Hepatic stellate cell (primary cell): ENCODE measurements at regions not wholly inside any gene's neighbourhood (a gene's known extent, or its start where the extent isn't known, plus 50 kb on each side); places are given as distances from the start of the nearest gene placed in this dataset.

Experiments used
- DNase-seq: peaks from one replicate; pipeline ENCODE4 v3.0.0; 2011; ENCODE audit warnings: low spot score

DNA sequence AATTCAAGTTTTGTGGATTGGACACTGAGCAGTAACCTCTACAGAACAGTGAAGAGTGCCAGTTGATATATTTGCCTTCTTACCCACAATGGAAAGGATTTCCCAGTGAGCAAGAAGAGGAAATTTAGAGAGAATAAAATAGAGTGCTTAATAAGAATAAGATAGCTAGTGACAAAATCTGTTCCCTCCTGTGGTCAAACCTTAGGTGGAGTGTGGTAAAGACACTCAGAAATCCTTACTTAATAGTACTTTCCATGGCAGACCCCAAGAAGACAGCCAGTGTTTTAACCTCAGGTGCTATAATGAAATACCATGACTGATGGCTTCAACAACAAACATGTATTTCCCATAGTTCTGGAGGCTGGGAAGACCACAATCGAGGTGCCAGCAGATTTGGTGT lies 108.4 kb upstream of the TNFAIP3 start:
- DNase-seq, result no peak

DNA sequence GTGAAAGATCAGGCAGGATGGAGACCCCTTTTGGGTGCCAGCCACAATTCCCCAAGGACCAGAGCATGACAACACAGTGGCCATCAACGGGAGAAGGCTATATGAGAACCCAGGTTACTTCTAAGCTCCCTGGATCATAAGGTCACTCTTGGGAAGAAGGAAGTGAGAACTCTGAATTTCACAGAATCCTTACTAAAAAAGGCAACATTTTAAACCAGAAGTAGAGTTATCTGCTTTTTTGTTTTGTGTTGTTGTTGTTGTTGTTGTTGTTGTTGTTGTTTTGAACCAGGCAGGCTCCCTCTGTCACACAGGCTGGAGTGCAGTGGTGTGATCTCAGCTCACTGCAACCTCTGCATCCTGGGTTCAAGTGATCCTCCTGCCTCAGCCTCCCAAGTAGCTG lies 107.4 kb upstream of the TNFAIP3 start:
- no peak for DNase-seq

DNA sequence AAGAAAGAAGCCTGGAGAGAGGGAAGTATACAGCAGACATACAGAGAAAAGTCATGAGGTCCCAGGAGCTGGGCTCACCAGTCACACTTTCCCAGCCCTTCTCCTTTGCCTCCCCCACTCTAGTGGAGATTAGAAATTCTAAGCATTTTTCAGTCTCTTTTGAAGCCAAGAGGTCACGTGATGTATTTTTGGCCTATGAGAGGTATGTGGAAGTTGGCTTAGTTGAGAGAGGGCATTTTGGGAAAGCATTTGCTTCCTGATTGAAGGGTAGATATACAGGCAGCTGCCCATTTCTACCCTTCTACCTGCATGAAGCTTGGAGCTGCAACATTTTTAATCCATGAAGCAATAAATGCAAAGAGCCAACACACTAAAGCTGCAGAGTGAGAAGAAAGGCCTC lies 106.0 kb upstream of the TNFAIP3 start:
- DNase-seq, result no peak

DNA sequence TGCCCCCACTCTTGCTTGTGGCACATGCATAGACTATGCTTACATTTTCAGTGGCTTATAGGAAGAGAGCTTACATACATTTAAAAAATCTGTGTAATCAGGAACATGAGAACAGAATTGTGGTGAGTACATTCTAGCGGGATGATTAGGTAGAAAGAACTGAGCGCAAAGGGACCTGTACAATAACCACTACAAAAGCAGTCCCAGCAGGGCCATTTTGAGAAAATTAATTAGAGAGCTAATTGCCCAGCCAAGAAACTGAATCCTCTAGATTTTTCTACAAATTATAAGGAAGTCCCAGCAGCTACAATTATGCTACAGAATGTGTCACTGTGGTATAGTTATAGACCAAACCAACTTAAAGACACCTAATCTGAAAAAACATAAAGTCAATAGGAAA lies 105.6 kb upstream of the TNFAIP3 start:
- DNase-seq, result no peak

DNA sequence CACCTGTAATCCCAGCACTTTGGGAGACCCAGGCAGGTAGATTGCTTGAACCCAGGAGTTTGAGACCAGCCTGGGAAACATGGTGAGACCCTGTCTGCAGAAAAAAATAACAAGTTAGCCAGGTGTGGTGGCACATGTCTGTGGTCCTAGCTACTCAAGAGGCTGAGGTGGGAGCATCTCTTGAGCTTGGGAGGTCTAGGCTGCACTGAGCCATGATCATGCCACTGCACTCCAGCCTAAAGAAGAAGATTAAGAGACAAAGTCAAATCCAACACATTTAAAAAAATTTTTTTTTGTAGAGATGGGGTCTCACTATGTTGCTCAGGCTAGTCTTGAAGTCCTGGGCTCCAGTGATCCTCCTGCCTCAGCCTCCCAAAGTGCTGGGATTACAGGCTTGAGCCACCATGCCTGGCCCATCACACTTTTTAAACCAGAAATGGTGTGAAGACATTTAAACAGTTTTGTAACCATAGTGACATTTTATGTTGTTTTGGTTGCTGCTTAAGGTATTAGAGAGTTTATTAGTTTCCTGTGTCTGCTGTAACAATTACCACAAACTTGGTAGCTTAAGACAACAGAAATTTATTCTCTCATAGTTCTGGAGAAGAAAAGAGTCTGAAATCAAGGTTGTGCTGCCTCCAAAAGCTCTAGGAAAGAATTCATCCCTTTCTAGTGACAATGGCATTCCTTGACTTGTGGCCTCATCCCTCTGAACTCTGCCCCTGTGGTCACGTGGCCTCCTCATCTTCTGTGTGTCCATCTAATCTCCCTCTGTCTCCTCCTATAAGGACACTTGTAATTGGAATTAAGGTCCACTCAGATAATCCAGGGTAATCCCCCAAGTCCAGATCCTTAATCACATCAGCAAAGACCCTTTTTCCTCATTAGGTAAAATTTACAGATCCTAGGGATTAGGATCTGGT lies 104.6 kb upstream of the TNFAIP3 start:
- DNase-seq, result no peak

DNA sequence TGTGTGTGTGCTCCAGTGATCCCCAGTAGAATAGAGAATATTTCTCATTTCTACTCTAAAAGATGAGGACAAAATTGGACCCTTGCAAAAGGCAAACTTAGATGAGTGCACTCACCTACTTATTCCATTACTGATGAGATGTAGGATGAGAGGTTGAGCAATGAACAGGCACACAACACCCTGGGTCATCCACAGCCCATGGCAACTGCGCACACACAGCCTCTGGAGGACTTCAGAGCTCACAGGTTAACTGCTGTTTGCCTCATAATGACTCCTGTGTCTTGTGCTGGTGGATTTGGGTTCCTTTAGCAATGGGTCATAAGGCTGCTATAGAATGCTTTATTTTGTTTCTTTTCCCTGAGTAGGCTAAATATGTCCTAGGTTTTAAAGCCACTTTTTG lies 103.6 kb upstream of the TNFAIP3 start:
- no peak for DNase-seq

DNA sequence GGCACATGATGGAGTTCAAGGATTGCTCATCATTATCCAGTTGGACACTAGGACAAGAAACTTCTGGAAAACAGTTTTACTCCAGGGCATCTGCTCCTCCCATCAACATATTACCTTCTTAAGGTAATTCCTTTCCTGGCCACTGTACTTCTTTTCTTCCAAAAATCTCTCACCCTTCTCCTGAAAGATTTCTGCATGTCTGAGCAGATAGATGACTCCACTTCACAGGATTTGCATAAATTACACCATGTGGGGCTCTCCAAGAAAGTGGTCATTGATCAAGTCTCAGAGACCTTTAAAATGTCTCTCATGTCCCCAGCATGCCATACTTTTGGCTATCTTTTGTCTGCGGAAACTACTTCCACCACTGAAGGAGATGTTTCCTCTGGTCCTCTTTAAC lies 103.2 kb upstream of the TNFAIP3 start:
- no peak for DNase-seq

DNA sequence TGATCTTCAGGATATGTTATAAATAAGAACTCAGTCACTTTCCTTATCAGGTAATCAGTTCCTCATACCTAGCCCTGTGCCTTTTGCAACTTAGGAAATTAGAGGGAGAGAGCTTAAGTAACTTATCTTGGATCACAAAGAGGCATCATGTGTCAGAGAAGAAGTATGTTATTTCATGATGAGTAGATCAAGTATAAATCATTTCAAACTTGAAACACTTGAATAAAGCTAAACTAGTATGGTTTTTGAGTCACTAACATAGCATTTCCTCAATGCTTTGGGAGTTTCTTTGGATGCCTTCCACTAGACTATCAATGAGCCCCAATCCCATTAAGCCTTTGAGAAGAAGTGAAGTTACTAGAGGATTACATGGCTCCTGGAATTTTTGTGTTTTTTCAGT lies 102.6 kb upstream of the TNFAIP3 start:
- peak; percentile 54 for DNase-seq

DNA sequence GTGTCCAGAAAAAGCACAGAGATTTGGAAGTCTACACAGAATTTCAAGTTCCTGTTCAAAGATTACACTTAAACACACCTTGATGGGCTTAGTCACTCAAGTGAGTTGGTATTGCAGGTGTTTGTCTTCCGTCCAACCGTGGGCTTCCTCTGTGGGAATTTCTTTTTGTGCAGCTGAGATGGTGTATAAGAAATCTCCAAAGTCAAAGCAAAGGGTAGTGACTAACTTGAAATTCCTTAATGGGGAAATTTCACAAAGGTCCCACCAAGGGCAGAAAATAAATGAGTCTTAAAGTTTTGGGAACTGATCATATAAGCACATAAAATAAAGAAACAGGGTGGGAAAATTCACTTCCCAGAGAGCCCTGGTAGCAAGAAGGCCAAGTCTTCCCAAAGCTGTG lies 102.0 kb upstream of the TNFAIP3 start:
- no peak for DNase-seq

DNA sequence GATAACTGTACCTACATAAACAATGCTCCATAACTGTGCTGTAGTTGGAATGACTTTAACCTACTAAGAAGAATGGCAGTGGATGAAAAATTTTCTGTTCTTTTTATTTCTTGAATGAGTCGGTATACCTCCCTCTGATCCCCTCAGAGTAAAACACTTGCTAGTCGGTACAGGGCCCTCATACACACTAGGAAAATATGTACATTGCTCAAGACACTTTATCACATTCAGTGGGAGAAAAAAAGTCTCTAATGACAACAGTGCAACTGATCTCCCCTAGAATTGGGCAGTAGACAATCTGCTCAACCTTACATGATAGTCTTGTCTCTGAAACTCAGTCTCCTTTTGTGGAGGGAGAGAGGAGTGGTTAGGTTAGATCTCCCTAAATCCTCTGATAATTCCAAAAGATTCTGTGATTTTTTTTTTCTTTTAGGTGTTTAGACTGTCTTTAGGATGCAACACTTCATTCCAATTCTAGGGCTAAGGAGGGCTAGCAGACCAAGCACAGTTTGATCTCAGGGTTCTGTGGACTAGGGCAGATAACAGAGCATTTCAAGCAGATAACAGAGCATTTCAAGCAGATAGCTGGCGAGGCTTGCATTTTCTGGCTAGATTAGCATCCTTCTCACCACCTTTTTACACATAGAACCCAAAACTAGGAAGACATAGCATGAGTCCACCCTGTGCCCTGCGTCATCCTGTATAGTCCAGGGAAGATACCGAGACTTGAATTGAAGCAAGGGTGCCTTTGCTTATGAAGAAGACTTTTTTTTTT lies 100.3 kb upstream of the TNFAIP3 start:
- DNase-seq, result no peak

DNA sequence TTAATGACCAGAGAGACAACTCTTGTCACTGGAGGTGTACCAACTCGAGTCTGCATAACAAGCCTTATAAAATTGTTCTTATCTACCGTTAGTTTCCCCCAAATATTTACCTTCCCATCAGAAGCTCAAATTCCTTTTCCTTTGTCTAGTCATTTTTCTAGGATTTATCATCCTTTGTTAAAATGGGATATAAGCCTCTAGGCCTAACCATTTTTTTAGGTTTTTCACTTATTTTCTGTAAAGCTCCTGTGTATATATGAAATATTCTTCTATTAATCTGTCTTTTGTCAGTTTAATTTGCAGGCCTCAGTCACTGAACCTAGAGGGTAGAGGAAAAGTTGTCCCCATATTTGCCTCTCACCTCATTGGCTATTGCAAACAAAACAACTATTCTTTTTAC lies 99.6 kb upstream of the TNFAIP3 start:
- DNase-seq, result no peak

DNA sequence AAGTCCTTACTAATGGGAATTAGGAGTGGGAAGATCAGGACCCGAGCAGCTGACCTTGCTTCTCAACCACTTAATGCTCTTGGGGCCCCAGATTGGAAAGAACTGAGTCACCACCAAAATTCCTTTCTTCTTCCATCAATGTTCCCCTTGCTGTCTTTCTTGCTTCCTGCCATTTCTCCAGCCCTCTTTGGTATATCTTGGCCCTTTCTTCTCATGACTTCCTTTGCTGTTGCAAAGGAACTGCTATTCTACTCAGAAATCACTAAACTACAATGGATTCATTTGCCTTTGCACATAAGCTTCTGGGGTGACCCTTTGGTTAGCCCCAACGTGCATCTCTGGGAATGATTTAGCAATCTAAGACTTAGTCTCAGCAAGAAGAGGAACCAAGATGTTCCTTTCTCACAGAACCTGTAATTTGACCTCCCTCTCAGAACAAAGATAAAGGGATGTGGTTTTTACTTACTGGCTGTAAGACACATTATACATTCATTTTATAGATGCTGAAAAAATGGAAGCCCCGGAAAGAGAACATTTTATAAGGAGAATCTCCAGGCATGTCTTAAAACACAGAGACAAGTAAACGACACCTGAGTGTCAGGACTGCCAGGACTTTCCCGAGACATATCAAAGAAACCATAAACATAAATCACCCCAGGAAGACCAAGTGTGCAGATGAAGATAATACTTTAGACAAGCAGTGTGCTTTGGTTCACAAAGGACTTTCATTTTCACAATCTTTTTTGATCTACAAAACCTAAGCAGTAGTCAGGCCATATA lies 99.0 kb upstream of the TNFAIP3 start:
- no peak for DNase-seq

DNA sequence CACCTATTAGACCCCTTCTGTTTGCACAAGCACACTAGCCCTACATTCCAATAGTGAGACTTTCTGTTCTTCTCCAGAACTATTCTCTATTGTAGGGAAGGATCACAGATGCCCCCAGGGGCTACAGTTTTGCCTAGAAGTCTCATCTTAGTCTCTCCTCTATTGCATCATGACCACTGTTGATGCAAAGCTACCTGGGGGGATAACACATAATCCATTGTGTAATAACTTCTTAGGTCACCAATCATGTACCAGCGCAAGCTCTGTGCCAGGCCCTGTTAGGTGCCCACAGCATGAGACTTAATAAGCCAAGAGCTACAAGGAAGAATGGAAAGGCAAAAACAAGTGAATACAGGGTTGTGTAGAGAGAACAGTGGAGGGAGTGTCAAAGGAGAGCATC lies 98.1 kb upstream of the TNFAIP3 start:
- DNase-seq, result no peak

DNA sequence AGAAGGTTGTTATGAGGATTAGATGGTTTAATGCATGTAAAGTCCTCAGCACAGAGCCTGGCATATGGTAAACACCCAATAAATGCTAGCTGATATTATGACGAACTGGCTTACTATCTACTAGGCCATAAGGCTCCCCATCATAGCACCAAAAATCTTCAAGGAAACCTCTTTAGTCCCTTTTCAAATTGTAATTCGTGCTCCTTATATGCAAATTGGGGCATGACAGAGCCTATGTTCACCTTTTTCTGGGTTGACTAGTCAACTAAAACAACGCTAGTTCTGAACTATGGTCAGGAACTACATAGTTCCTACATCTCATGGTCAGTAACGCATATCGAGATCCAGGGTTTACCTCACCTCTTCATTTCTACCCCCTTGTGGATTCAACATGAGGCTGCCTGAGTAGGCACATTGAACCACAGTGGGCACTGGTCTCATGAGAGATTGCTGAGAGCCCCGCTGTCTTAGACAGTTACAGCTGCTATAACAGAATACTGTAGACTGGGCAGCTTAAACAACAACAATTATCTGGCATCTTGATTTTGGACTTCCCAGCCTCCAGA lies 97.2 kb upstream of the TNFAIP3 start:
- no peak for DNase-seq

DNA sequence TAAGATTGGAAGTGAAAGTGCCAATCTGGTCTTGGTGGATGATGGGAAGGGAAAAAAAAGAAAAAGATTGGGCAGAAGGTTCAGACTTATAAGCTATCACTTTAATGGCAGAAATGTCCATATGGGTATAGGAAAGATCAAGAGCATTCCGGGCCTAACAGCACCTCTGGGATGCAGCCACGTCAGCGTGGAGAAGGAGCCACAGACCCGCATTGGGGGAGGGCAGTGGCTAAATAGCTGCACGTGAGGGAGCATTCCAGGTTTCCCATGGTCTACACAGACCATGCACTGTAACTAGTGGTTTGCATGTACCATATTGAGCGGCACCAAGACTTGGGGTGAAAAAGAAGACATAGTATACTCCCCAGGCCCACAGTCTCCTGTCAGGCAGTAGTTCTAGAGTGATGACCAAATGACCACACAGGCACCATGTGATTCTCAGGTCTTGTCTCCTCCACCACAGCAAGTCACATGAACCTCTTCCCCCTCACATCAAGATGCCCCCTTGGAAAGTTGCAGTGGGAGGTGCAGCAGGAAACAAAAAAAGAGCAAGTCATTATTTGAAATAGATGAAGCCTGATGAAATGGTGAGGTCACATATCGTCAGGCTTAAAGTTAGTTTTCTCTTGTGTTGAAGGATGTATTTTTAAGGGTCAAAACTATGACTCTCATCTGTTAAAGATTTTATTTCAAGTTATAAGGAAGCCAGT lies 94.4 kb upstream of the TNFAIP3 start:
- DNase-seq, result no peak

DNA sequence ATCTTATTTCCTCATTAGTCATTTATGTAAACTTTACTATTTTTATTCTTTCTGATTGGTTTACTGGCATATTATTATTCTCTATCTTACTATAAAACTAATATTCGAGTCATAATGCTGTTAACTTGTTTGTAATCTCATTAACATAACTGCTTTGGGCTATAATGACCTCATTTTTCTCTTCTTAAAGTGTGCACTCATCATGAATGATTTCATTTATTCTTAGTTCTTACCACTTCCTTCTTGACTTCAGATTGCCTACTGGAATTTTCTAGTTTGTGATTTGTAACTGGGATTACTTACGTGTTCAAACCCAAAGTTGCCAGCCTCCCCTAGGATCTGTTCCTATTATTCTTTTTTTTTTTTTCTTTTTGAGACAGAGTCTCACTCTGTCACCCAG lies 91.8 kb upstream of the TNFAIP3 start:
- DNase-seq, result no peak

DNA sequence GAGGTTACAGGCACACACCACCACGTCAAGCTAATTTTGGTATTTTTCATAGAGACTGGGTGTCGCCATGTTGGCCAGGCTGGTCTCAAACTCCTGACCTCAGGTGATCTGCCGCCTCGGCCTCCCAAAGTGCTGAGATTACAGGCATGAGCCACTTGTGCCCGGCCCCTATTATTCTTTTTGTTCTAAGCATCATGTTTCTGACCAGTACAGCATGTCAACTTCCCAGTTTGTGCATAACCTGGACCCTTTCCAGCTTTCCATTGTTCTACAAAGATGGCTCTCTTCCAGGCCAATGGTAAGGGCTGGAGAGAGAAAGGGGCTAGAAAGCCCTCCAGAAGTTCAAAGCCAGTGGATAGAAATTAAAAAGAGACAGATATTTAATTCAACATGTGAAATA lies 91.3 kb upstream of the TNFAIP3 start:
- DNase-seq, result no peak

DNA sequence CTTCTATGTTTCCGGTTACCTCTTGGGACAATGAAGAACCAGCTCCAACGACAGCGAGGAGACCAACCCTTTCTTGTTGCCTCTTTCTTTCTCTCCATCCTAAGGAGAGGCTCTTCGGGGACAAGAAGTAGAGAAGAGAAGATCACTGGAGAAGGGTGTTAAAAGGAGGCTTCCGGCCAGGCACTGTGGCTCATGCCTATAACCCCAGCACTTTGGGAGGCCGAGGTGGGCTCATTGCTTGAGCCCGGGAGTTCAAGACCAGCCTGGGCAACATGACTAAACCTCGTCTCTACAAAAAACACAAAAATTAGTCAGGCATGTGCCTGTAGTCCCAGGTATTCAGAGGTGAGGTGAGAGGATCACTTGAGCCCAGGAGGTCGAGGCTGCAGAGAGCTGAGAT lies 90.8 kb upstream of the TNFAIP3 start:
- no peak for DNase-seq

DNA sequence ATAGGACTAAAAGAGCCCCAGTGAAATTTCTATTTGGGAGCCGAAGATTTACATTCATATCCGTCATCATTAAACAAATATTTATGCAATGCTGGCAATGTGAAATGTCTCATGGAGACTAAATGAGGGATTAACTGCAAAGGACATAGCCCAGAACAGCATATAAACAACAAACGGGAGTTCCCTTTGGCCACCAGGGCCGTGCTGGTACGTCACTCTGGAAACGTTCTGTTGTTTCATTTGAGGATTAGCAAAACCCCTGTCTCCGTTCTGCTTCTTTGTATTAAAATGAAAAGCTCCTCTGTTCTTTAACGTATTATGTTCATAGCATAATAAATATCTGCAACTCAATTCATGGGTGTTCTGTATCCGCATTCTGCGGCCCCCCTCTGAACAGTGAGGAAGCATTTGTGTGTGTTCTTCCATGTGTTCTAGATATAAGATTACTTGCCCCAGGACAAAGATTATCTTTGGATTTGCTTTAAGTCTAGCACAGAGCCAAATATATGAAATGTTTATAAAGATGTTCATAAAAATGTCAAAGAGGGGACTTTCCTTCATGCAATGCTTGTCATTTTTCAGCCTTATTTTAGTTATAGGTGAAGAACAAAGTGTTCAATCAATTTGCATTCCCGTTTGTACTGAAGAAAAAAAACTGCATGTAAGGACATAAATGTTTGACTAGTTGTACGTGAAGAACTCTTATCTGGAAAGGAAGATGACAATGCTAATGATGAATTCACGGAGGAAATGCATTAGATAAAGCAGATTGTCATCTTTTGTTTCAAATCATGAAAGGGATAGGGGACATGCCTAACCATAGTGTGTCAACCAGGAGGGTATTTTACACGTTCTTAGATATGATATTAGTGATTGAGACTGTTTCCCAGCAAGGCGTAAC lies 90.0 kb upstream of the TNFAIP3 start:
- DNase-seq, result peak; percentile 30

DNA sequence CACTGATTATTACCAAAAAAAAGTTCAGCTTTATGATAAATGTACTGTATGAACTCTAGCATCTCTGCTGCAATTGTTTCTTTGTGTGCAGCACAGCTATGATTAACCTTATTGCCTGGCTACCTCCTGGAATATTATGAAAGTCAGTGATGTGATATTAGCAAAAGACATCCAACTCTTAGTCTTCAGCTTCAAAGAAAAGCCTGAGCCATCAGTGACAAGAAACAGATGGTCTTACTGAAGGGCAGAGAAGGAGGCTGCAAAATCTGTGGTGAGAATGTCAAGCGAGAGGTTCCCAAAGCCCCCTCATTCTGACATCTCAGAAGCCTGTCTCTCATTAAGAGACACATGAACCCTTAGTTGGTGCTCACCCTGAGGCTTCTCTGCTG lies 89.4 kb upstream of the TNFAIP3 start:
- DNase-seq, result no peak

DNA sequence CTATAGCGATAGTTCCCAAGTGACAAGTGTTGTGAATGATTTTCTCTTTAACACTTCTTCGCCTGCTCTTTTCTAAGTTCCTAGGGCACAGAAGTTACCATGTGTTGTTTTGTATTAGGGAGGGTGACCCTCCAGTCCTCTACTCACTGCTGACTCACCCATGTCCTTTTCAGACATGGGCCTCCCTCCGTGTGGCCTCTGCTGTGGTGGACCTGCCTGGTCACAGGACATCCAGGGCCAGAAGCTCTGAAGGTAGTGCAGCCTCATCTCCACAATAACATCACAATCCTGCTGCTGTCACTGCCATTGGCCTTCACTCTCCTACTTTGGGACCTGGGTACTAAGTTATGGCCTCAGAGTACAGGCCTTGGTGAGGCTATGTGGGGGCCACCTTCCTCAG lies 87.1 kb upstream of the TNFAIP3 start:
- DNase-seq, result no peak
